ENCODE measurements at regions not wholly inside any gene's neighbourhood (a gene's known extent, or its start where the extent isn't known, plus 50 kb on each side); places are given as distances from the start of the nearest gene placed in this dataset.

DNA sequence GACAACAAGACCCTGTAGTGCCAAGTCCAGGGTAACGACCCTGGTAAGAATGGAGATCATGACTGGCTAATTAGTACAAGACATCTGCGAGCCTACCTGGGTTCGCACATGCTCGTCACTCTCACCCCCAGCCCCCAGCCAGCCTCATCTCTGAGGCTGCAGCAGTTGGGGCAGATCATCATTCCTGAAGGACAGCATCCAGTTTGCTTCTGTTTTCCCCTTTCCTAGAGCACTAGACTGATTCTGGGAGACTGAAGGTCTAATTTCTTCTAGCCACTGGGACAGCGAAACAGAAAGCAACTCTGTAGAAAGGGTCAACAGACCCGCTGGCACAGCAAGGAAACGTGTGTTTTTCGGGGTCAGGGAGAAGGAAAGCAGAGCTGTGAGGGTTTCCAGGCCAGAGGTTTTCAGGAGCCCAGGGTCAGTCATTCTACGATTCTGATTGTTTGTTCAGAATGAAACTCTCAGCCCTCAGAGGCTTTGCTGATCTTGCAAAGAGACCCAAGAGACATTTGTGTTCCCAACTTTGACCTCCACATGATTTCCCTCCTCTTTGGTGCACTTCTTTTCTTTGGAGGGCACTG lies 343.1 kb upstream of the NOCT start:
- no peak overlapping the region for H3K27ac Mint-ChIP-seq
- no peaks in the 10 kb centered on the region for H3K36me3 Mint-ChIP-seq (ENCODE audit: low read depth)
- ChIA-PET CTCF (no interaction called here), POLR2A (no interaction called here)
- ATAC-seq, result no peak
- DNase-seq, result no peak
- H3K4me1 Mint-ChIP-seq (ENCODE audit: low read depth), result no peaks in the 10 kb centered on the region
- H3K27me3 Mint-ChIP-seq (ENCODE audit: low read depth), result peaks cover under 1% of the 10 kb centered on the region
- no peak overlapping the region for H3K4me3 Mint-ChIP-seq
- H3K9me3 Mint-ChIP-seq (ENCODE audit: insufficient read depth), result no peaks in the 10 kb centered on the region

DNA sequence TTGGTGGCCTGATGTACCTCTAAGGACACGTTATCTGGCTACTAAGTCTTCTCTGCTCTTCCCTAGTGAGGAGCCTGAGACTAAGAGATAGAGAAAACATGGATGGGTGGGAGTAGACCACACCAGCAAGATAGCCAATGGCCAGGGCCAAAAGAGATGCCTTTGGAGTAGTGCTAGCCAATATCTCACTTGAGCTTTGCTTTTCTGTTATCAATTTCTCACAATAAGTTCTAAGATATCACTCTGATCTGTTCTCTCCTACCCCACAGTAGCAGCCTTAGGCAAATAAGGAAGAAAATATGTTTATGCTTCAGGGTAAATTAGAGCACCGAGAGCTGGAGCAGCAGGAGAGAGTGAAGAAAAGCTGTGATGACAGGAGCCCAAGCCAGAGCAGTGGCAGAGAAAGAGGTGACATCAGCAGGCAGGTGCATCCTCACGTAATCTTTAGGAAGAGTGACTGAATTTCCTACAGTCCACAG lies 343.9 kb upstream of the NOCT start:
- no peak overlapping the region for H3K4me3 Mint-ChIP-seq
- H3K27ac Mint-ChIP-seq, result no peak overlapping the region
- ATAC-seq (no peak), DNase-seq (no peak)
- H3K36me3 Mint-ChIP-seq (ENCODE audit: low read depth), result no peaks in the 10 kb centered on the region
- POLR2A ChIA-PET, result no interaction called here
- no peaks in the 10 kb centered on the region for H3K9me3 Mint-ChIP-seq (ENCODE audit: insufficient read depth)
- CTCF ChIA-PET, result interaction anchor here (0.7 kb wide), 1 partner anchor 9 kb away, joined by 3 read pairs; no protein-coding TSS in a partner anchor
- H3K4me1 Mint-ChIP-seq (ENCODE audit: low read depth), result no peaks in the 10 kb centered on the region
- no peaks in the 10 kb centered on the region for H3K27me3 Mint-ChIP-seq (ENCODE audit: low read depth)

DNA sequence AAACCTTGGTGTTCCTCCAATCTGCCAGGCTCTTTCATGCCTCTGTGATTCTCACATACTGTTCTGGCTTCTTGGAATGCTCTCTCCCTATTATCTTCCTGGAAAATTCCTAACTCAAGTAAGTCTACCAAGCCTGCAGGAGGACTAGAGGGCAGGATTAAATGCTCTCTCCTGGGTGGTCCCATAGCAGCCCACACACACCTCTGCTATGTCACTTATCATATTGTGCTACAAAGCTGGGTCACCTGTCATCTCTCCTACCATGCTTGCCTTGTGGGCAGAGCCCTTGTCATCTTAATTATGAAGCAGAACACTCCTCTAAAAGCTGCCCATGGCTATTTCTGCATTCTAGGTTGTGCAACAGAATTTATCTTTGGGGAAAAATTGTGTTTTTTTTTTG lies 344.5 kb upstream of the NOCT start:
- DNase-seq (no peak), ATAC-seq (no peak)
- POLR2A ChIA-PET, result no interaction called here
- Mint-ChIP-seq H3K27me3 (ENCODE audit: low read depth) (no peaks in the 10 kb centered on the region), H3K4me3 (no peak overlapping the region), H3K4me1 (ENCODE audit: low read depth) (no peaks in the 10 kb centered on the region), H3K36me3 (ENCODE audit: low read depth) (no peaks in the 10 kb centered on the region), H3K9me3 (ENCODE audit: insufficient read depth) (no peaks in the 10 kb centered on the region), H3K27ac (no peak overlapping the region)
- CTCF ChIA-PET, result interaction anchor here (0.7 kb wide), 1 partner anchor 9 kb away, joined by 3 read pairs; no protein-coding TSS in a partner anchor

DNA sequence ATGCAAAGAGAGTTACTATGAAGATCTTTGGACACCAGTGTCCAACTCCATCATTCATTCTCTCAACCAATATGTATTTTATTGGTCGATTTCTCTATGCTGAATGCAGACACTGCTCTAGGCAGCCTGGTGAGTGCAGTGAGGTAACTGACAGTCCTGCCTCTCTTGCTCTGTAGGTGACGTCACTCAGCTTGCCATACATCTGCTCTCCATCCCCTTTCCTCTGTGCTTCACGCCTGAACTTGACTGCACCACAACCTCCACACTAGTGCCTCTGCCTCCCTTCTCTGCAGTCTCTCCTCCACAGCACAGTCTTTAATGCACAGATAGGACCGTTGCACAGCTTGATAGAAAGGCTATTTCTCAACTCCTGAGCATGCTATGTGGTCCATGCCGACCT lies 344.9 kb upstream of the NOCT start:
- no peak overlapping the region for H3K27ac Mint-ChIP-seq
- ChIA-PET CTCF (no interaction called here), POLR2A (no interaction called here)
- no peaks in the 10 kb centered on the region for H3K9me3 Mint-ChIP-seq (ENCODE audit: insufficient read depth)
- H3K36me3 Mint-ChIP-seq (ENCODE audit: low read depth), result no peaks in the 10 kb centered on the region
- no peaks in the 10 kb centered on the region for H3K4me1 Mint-ChIP-seq (ENCODE audit: low read depth)
- DNase-seq, result no peak
- ATAC-seq, result no peak
- no peak overlapping the region for H3K4me3 Mint-ChIP-seq
- H3K27me3 Mint-ChIP-seq (ENCODE audit: low read depth), result no peaks in the 10 kb centered on the region

DNA sequence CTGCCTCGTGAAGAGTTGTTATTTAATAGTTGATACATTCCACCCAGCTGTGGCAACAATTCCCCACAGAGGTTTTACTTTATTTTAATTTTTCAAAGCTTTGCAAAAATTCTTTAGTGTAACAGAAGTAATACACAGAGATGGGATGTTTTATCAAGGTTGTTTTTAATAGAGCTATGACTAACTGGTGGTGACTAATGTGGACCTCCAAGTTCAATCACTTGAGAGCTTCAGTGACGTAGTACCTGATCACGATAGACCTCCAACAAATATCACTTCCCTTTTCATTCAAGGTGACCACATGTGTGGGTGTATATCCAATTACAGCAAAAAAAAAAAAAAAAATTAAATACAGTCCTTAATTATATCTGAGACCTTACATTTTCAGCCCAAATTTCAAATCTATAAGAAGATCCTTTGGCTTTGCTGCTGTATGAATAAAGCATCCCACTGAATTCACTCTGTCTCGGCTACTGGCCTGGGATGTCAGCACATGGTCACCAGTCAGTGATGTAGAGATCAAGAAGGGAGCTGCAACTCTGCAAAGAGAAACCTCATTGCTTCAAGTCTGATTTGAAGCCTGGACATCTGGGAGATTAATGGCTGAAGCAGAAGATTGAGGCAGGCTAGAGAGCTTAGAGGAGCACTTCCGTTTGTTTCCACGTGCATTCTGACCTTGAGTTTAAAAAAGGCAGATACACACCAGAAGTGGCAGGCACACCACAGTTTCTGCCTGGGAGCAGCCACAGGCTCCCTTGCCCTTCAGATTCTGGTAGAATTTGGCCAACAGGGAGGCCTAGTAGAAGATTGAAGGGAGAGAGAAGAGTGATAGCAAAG lies 345.9 kb upstream of the NOCT start:
- no peak for DNase-seq
- POLR2A ChIA-PET, result no interaction called here
- Mint-ChIP-seq H3K4me1 (ENCODE audit: low read depth) (no peaks in the 10 kb centered on the region), H3K9me3 (ENCODE audit: insufficient read depth) (no peaks in the 10 kb centered on the region), H3K27ac (no peak overlapping the region), H3K4me3 (no peak overlapping the region), H3K27me3 (ENCODE audit: low read depth) (no peaks in the 10 kb centered on the region), H3K36me3 (ENCODE audit: low read depth) (no peaks in the 10 kb centered on the region)
- no peak for ATAC-seq
- CTCF ChIA-PET, result interaction anchor here (1.3 kb wide), 2 partner anchors 11 to 12 kb away, joined by 3 to 4 read pairs; no protein-coding TSS in a partner anchor

DNA sequence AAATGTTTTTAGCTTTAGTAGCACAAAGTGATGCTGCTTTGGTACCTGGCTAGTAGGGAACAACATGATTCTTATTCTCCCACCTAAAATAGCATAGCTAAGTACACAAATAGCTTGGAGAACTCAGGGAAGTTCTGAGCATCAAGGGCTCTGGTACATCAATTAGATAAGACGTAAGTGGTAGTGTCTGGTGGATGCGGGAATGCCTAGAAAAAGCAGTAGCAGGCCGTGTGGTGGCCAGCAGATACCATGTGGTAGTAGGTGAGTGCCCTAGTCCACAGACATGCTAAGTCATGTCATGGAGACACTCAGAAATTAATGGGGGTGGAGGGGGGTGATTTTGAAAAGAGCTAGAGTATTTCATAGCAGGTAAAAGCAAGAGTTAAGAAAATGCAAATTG lies 347.3 kb upstream of the NOCT start:
- H3K9me3 Mint-ChIP-seq (ENCODE audit: insufficient read depth), result no peaks in the 10 kb centered on the region
- H3K27ac Mint-ChIP-seq, result no peak overlapping the region
- H3K4me1 Mint-ChIP-seq (ENCODE audit: low read depth), result no peaks in the 10 kb centered on the region
- ATAC-seq, result no peak
- ChIA-PET POLR2A (no interaction called here), CTCF (interaction anchor here (1.3 kb wide), 1 partner anchor 13 kb away, joined by 4 read pairs; no protein-coding TSS in a partner anchor)
- no peak overlapping the region for H3K4me3 Mint-ChIP-seq
- no peak for DNase-seq
- no peaks in the 10 kb centered on the region for H3K27me3 Mint-ChIP-seq (ENCODE audit: low read depth)
- H3K36me3 Mint-ChIP-seq (ENCODE audit: low read depth), result no peaks in the 10 kb centered on the region

DNA sequence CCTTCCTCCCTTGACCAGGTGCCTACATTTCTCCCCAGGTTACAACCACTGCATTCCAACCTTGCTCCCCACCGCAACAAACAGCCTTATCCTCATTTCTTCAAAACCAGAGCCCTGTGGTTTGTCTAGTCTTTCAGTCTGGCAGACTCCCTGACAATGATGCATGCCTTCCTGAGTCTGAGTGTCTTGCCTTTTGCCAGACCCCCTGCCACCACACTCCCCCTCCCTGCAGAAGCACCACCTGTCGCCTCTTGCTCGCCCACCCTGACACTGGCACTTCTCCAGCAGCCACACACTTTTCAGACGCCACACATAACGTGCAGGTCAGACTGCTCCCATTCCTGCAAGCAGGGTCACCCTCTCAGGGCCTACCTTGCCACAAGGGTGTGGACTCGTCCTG lies 349.2 kb upstream of the NOCT start:
- no peaks in the 10 kb centered on the region for H3K27me3 Mint-ChIP-seq (ENCODE audit: low read depth)
- no peak overlapping the region for H3K4me3 Mint-ChIP-seq
- no peaks in the 10 kb centered on the region for H3K4me1 Mint-ChIP-seq (ENCODE audit: low read depth)
- ATAC-seq (no peak), DNase-seq (no peak)
- H3K36me3 Mint-ChIP-seq (ENCODE audit: low read depth), result no peaks in the 10 kb centered on the region
- no peaks in the 10 kb centered on the region for H3K9me3 Mint-ChIP-seq (ENCODE audit: insufficient read depth)
- CTCF ChIA-PET, result no interaction called here
- POLR2A ChIA-PET, result no interaction called here
- no peak overlapping the region for H3K27ac Mint-ChIP-seq

DNA sequence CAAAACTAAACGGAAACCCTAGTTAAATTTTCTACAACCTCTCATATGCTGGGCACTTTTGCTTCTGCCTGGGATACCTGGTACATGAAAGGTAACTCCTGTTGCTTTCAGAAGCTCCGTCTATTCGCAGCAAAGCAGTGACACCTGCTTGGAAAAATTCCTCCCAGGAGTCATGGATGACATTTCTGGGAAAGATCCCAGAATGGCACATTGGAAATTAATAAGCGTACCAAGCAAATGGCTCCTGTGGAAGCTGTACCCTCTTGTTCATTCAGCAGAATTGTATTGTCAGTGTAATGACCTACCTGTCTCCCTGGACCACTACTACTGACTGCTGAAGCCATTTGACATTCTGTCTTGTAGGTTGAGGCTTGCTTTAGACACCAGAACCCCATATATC lies 349.7 kb upstream of the NOCT start:
- DNase-seq, result no peak
- no peak overlapping the region for H3K4me3 Mint-ChIP-seq
- no peaks in the 10 kb centered on the region for H3K9me3 Mint-ChIP-seq (ENCODE audit: insufficient read depth)
- H3K4me1 Mint-ChIP-seq (ENCODE audit: low read depth), result no peaks in the 10 kb centered on the region
- no peaks in the 10 kb centered on the region for H3K27me3 Mint-ChIP-seq (ENCODE audit: low read depth)
- no peak for ATAC-seq
- ChIA-PET POLR2A (no interaction called here), CTCF (no interaction called here)
- H3K27ac Mint-ChIP-seq, result no peak overlapping the region
- H3K36me3 Mint-ChIP-seq (ENCODE audit: low read depth), result no peaks in the 10 kb centered on the region

DNA sequence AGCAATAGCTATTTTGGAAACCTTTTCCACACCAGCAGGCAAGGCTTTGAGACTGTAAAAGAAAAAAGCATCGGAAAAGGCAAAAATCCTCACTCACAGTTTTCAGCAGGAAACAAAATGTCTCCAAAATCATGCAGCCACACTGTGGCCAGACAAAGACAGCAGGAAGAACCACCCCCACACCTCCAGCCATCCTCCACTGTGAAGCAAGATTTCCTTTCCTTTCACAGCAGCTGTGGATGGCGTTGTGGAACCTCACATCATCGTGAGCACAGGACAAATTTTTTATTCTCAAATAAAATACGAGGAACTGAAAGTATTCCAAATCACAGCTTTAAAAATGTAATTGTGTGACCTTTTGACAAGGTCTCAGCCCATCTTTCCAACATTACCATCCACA lies 351.7 kb upstream of the NOCT start:
- Mint-ChIP-seq H3K27ac (no peak overlapping the region), H3K4me1 (ENCODE audit: low read depth) (no peaks in the 10 kb centered on the region), H3K36me3 (ENCODE audit: low read depth) (no peaks in the 10 kb centered on the region), H3K9me3 (ENCODE audit: insufficient read depth) (no peaks in the 10 kb centered on the region), H3K4me3 (no peak overlapping the region), H3K27me3 (ENCODE audit: low read depth) (peaks cover 4% of the 10 kb centered on the region)
- DNase-seq (no peak), ATAC-seq (no peak)
- CTCF ChIA-PET, result interaction anchor here (2.1 kb wide), 1 partner anchor 17 kb away, joined by 6 read pairs; no protein-coding TSS in a partner anchor
- POLR2A ChIA-PET, result no interaction called here

DNA sequence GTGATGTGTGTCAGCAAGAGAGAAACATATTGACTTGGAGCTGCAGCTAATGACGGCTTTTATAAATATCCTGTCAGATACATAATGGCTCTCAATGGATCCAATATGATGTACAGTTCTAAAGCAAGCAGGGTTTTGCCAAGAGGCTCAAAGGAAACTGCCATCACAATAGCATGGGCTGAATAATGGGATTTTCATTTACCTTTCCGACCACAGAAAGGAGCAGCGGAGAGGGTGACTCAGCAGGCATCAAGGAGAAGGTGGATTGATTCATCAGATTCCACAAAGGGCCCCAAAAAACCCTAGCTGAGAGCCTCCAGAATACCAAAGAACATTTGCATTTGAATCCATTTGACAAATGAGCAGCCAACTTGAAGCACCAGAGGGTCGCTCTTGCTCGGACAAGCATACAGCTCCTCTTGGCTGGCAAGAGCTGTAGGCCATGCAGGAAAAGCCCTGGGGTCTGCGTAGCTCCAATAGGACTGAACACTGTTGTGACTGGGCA lies 355.7 kb upstream of the NOCT start:
- POLR2A ChIA-PET, result no interaction called here
- CTCF ChIA-PET, result no interaction called here
- H3K4me3 Mint-ChIP-seq, result no peak overlapping the region
- DNase-seq (no peak), ATAC-seq (no peak)
- H3K9me3 Mint-ChIP-seq (ENCODE audit: insufficient read depth), result no peaks in the 10 kb centered on the region
- peaks cover 6% of the 10 kb centered on the region for H3K27me3 Mint-ChIP-seq (ENCODE audit: low read depth)
- H3K4me1 Mint-ChIP-seq (ENCODE audit: low read depth), result no peaks in the 10 kb centered on the region
- no peak overlapping the region for H3K27ac Mint-ChIP-seq
- no peaks in the 10 kb centered on the region for H3K36me3 Mint-ChIP-seq (ENCODE audit: low read depth)

DNA sequence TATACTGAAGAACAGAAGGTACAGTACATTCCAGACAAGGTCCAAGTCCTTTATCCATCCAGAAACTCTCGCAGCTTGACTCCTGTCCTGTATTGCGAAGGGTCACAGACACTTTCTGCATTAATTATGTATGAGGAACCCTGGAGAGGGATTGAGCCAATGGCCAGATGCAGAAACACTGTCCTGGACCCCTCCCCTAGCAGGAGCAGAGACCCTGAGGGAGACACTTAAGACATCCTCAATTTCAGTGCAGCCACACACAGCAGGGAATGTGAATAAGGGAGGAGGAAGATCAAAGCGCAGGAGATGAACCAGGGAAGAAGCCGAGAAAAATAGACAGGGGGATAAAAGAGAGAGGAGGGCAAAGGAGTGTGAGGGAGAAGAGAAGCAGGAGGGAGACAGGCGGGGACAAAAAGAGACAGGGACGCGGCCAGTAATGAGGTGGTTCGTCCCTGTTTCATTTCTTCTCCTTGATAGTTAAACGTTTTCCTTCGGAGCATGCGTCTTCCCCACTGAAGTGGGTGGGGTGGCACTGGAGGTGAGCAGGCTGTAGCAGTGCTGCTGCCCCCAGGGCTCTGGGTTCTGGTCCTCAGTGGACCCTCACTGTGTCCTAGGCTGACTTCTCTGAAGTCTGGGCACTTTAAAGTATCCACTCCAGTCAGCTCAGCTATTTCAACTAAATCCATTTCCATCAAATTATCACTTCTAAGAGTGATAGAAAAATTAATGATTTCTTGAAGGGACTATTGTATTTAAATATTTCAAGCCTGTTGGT lies 356.4 kb upstream of the NOCT start:
- Mint-ChIP-seq H3K36me3 (ENCODE audit: low read depth) (no peaks in the 10 kb centered on the region), H3K4me1 (ENCODE audit: low read depth) (no peaks in the 10 kb centered on the region), H3K27ac (no peak overlapping the region), H3K4me3 (no peak overlapping the region), H3K9me3 (ENCODE audit: insufficient read depth) (no peaks in the 10 kb centered on the region), H3K27me3 (ENCODE audit: low read depth) (peaks cover 6% of the 10 kb centered on the region)
- DNase-seq, result no peak
- no peak for ATAC-seq
- ChIA-PET POLR2A (no interaction called here), CTCF (interaction anchor here (0.7 kb wide), 1 partner anchor 22 kb away, joined by 3 read pairs; no protein-coding TSS in a partner anchor)

DNA sequence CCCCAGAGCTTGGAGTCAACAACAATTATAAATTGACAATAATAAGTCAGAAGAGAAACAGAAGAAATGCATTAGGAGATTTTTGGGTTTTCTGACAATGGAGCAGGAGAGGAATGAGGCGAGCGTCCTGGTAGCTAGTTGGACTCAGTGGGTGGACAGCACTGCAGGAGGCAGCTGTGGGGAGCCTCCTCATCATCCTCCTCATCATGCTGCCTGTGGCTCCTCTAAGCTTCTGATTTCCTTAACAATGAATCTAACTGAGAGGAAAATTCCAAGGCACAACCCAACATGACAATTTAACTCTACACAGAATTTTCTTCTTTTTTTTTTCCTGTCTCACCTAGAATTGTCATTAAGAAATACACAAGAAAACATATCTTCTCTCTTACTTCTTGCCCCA lies 357.1 kb upstream of the NOCT start:
- POLR2A ChIA-PET, result no interaction called here
- no peak for ATAC-seq
- peaks cover 6% of the 10 kb centered on the region for H3K27me3 Mint-ChIP-seq (ENCODE audit: low read depth)
- H3K36me3 Mint-ChIP-seq (ENCODE audit: low read depth), result no peaks in the 10 kb centered on the region
- no peak overlapping the region for H3K4me3 Mint-ChIP-seq
- no peaks in the 10 kb centered on the region for H3K9me3 Mint-ChIP-seq (ENCODE audit: insufficient read depth)
- no peak for DNase-seq
- H3K27ac Mint-ChIP-seq, result no peak overlapping the region
- CTCF ChIA-PET, result interaction anchor here (0.7 kb wide), 1 partner anchor 23 kb away, joined by 3 read pairs; no protein-coding TSS in a partner anchor
- no peaks in the 10 kb centered on the region for H3K4me1 Mint-ChIP-seq (ENCODE audit: low read depth)

Data from activated CD8-positive, alpha-beta T cell treated with anti-CD3 and anti-CD28 coated beads, Interleukin-2, amount 10 ng/mL, durations not matched to agents 7 days and 5 days (primary cell).